HCT116 (cell line): ENCODE measurements at regions not wholly inside any gene's neighbourhood (a gene's known extent, or its start where the extent isn't known, plus 50 kb on each side); places are given as distances from the start of the nearest gene placed in this dataset.

ENCODE experiments used
- CEBPB ChIP-seq: IDR thresholded peaks from 2 replicates; pipeline ENCODE4 v1.6.1; 2012; ENCODE audit warnings: low read depth
- CTCF ChIP-seq, 3 experiments: fragments of 200-600 bp in 1 of 3; sonication (generic) in 1 of 3; IDR thresholded peaks in 2 of 3; conservative IDR thresholded peaks in 1 of 3; 2 replicates each; pipeline ENCODE4 v1.5.1; 2012 to 2017; ENCODE audit warnings: low read depth in 2 of 3, low read length in 2 of 3, antibody characterized with exemption in 1 of 3, borderline replicate concordance in 1 of 3, control low read depth in 1 of 3, mild to moderate bottlenecking in 1 of 3, mixed read lengths in 1 of 3, mixed run types in 1 of 3, moderate library complexity in 1 of 3; ENCODE audit not compliant: insufficient read depth in 1 of 3
- EZH2phosphoT487 ChIP-seq: fragments of 200-600 bp; IDR thresholded peaks from 2 replicates; pipeline ENCODE4 v1.6.1; 2018; ENCODE audit warnings: antibody characterized with exemption, borderline replicate concordance
- POLR2A ChIP-seq: IDR thresholded peaks from 2 replicates; pipeline ENCODE4 v1.7.0; 2011; ENCODE audit warnings: borderline replicate concordance; ENCODE audit not compliant: insufficient read depth, insufficient read length; ENCODE audit errors: extremely low read depth
- POLR2AphosphoS5 ChIP-seq: IDR thresholded peaks from 2 replicates; pipeline ENCODE4 v1.6.1; 2011; ENCODE audit warnings: mild to moderate bottlenecking, low read depth, low read length, moderate library complexity
- RAD21 ChIP-seq: IDR thresholded peaks from 2 replicates; pipeline ENCODE4 v1.6.1; 2012; ENCODE audit warnings: low read depth, mild to moderate bottlenecking
- SP1 ChIP-seq: IDR thresholded peaks from 2 replicates; pipeline ENCODE4 v1.6.1; 2012; ENCODE audit warnings: low read depth
- ZNF274 ChIP-seq: fragments of 200-500 bp; sonication (Bioruptor generic); IDR thresholded peaks from 2 replicates; pipeline ENCODE4 v1.6.1; 2014; ENCODE audit warnings: mild to moderate bottlenecking, low read depth, low read length, inconsistent platforms

- TF ChIP-seq CTCF (IDR thresholded peaks at IDR 0.05 in 2 of 3, conservative IDR thresholded peaks at IDR 0.05 in 1 of 3; ENCODE audit: borderline replicate concordance in 1 of 3, insufficient read depth in 1 of 3, low read depth in 2 of 3, low read length in 2 of 3) (no peak), CEBPB (no peak), RAD21 (no peak), ZNF274 (no peak), EZH2phosphoT487 (no peak), POLR2A (no peak), POLR2AphosphoS5 (no peak), SP1 (no peak)
Measured at GRCh38 chr14:71642715-71643114, 289.5 kb upstream of the RGS6 start.
